HUES6 (cell line): ENCODE measurements at regions not wholly inside any gene's neighbourhood (a gene's known extent, or its start where the extent isn't known, plus 50 kb on each side); places are given as distances from the start of the nearest gene placed in this dataset.
"Not testable (repeated sequence)": the region's sequence is repeated elsewhere in the genome, so short reads cannot be mapped to it uniquely, and the experiment has no call there.

ENCODE experiments used
- H3K27ac ChIP-seq: 2 replicates; pipeline ENCODE4 v1.7.0; 2013; ENCODE audit warnings: low read depth, mild to moderate bottlenecking, low read length, inconsistent platforms
- H3K27me3 ChIP-seq: 2 replicates; pipeline ENCODE4 v1.6.1; 2013; ENCODE audit warnings: low read length; ENCODE audit not compliant: control insufficient read depth, insufficient read depth
- H3K36me3 ChIP-seq: 2 replicates; pipeline ENCODE4 v1.6.1; 2013; ENCODE audit warnings: low read length; ENCODE audit not compliant: control insufficient read depth, insufficient read depth
- H3K4me1 ChIP-seq: 2 replicates; pipeline ENCODE4 v1.6.1; 2013; ENCODE audit warnings: low read length; ENCODE audit not compliant: control insufficient read depth, insufficient read depth
- H3K4me3 ChIP-seq: 2 replicates; pipeline ENCODE4 v1.5.1; 2013; ENCODE audit warnings: low read depth, low read length
- H3K9ac ChIP-seq: one replicate; pipeline ENCODE4 v1.6.1; 2013; ENCODE audit warnings: mild to moderate bottlenecking, low read length
- H3K9me3 ChIP-seq: 2 replicates; pipeline ENCODE4 v1.6.1; 2013; ENCODE audit warnings: low read depth, low read length; ENCODE audit not compliant: control insufficient read depth, insufficient read depth

GRCh38 chrX:40530509-40530908 lies 50.3 kb upstream of the ATP6AP2 start:
- H3K27me3 ChIP-seq: no peaks in the 10 kb centered on the region
- no peaks in the 10 kb centered on the region for H3K36me3 ChIP-seq
- H3K4me3 ChIP-seq: no peak overlapping the region
- H3K9ac ChIP-seq: no peak overlapping the region
- no peak overlapping the region for H3K27ac ChIP-seq
- peaks cover 11% of the 10 kb centered on the region for H3K4me1 ChIP-seq
- peaks cover 10% of the 10 kb centered on the region; the same call in 1 of the 2 replicates for H3K9me3 ChIP-seq

GRCh38 chrX:40527543-40527942 lies 53.2 kb upstream of the ATP6AP2 start:
- no peaks in the 10 kb centered on the region for H3K27me3 ChIP-seq
- peaks cover 22% of the 10 kb centered on the region; the same call in 1 of the 2 replicates for H3K9me3 ChIP-seq
- H3K36me3 ChIP-seq: no peaks in the 10 kb centered on the region
- H3K9ac ChIP-seq: no peak overlapping the region
- no peak overlapping the region for H3K27ac ChIP-seq
- H3K4me3 ChIP-seq: no peak overlapping the region
- H3K4me1 ChIP-seq: peaks cover 11% of the 10 kb centered on the region

- Histone ChIP-seq H3K4me3 (no peak overlapping the region), H3K36me3 (no peaks in the 10 kb centered on the region), H3K27me3 (no peaks in the 10 kb centered on the region), H3K4me1 (peaks cover 6% of the 10 kb centered on the region), H3K9ac (no peak overlapping the region), H3K27ac (no peak overlapping the region), H3K9me3 (peaks cover 27% of the 10 kb centered on the region; the same call in 1 of the 2 replicates)
Observed at GRCh38 chrX:40526412-40526811, 54.4 kb upstream of the ATP6AP2 start.

- H3K36me3 ChIP-seq, H3K27ac ChIP-seq, H3K27me3 ChIP-seq, H3K4me1 ChIP-seq, H3K9ac ChIP-seq, H3K4me3 ChIP-seq: not testable (repeated sequence)
- H3K9me3 ChIP-seq: peaks cover 27% of the 10 kb centered on the region; the same call in 1 of the 2 replicates
Observed at GRCh38 chrX:40525901-40526300, 54.9 kb upstream of the ATP6AP2 start.

- Histone ChIP-seq H3K36me3 (no peaks in the 10 kb centered on the region), H3K9ac (no peak overlapping the region), H3K4me1 (no peaks in the 10 kb centered on the region), H3K27me3 (no peaks in the 10 kb centered on the region), H3K4me3 (no peak overlapping the region), H3K27ac (no peak overlapping the region), H3K9me3 (peaks cover 27% of the 10 kb centered on the region; the same call in 1 of the 2 replicates)
Observed at GRCh38 chrX:40524423-40524822, 56.3 kb upstream of the ATP6AP2 start.

- H3K27me3 ChIP-seq: no peaks in the 10 kb centered on the region
Observed at GRCh38 chrX:40523852-40524251, 56.9 kb upstream of the ATP6AP2 start.

GRCh38 chrX:40521868-40522450 lies 58.8 kb upstream of the ATP6AP2 start:
- no peaks in the 10 kb centered on the region for H3K27me3 ChIP-seq
- peaks cover 26% of the 10 kb centered on the region; the same call in 1 of the 2 replicates for H3K9me3 ChIP-seq
- no peaks in the 10 kb centered on the region for H3K4me1 ChIP-seq
- no peaks in the 10 kb centered on the region for H3K36me3 ChIP-seq
- no peak overlapping the region for H3K27ac ChIP-seq
- H3K4me3 ChIP-seq: no peak overlapping the region
- H3K9ac ChIP-seq: no peak overlapping the region

More at GRCh38 chrX:40523852-40524251, 56.9 kb upstream of the ATP6AP2 start:
- H3K9me3 ChIP-seq: peaks cover 25% of the 10 kb centered on the region; the same call in 1 of the 2 replicates
- no peaks in the 10 kb centered on the region for H3K4me1 ChIP-seq
- H3K27ac ChIP-seq: no peak overlapping the region
- no peaks in the 10 kb centered on the region for H3K36me3 ChIP-seq
- no peak overlapping the region for H3K9ac ChIP-seq
- H3K4me3 ChIP-seq: no peak overlapping the region

- Histone ChIP-seq H3K27me3 (no peaks in the 10 kb centered on the region), H3K4me1 (no peaks in the 10 kb centered on the region), H3K36me3 (no peaks in the 10 kb centered on the region), H3K9ac (no peak overlapping the region), H3K27ac (no peak overlapping the region), H3K9me3 (peaks cover 30% of the 10 kb centered on the region), H3K4me3 (no peak overlapping the region)
Observed at GRCh38 chrX:40514376-40514775, 66.4 kb upstream of the ATP6AP2 start.

GRCh38 chrX:40513835-40514234 lies 66.9 kb upstream of the ATP6AP2 start:
- H3K4me3 ChIP-seq: no peak overlapping the region
- no peak overlapping the region for H3K27ac ChIP-seq
- no peak overlapping the region for H3K9ac ChIP-seq
- no peaks in the 10 kb centered on the region for H3K36me3 ChIP-seq
- no peaks in the 10 kb centered on the region for H3K27me3 ChIP-seq
- H3K4me1 ChIP-seq: no peaks in the 10 kb centered on the region
- peaks cover 31% of the 10 kb centered on the region for H3K9me3 ChIP-seq

- H3K27me3 ChIP-seq: no peaks in the 10 kb centered on the region
- no peaks in the 10 kb centered on the region for H3K4me1 ChIP-seq
- no peak overlapping the region for H3K27ac ChIP-seq
- no peak overlapping the region for H3K4me3 ChIP-seq
- H3K9ac ChIP-seq: no peak overlapping the region
- peaks cover 28% of the 10 kb centered on the region for H3K9me3 ChIP-seq
- H3K36me3 ChIP-seq: no peaks in the 10 kb centered on the region
Observed at GRCh38 chrX:40513012-40513411, 67.8 kb upstream of the ATP6AP2 start.

- Histone ChIP-seq H3K36me3 (no peaks in the 10 kb centered on the region), H3K9me3 (peaks cover 28% of the 10 kb centered on the region), H3K9ac (no peak overlapping the region), H3K4me1 (no peaks in the 10 kb centered on the region), H3K4me3 (no peak overlapping the region), H3K27ac (no peak overlapping the region), H3K27me3 (no peaks in the 10 kb centered on the region)
Observed at GRCh38 chrX:40511258-40511657, 69.5 kb upstream of the ATP6AP2 start.
